Stimulated activated naive B cell treated with anti-CD40 and anti-IgM and Interleukin-4, amounts not matched to agents 10 μg/mL and 1 μg/mL and 100 μg/mL, for 72 hours (primary cell): ENCODE measurements at regions not wholly inside any gene's neighbourhood (a gene's known extent, or its start where the extent isn't known, plus 50 kb on each side); places are given as distances from the start of the nearest gene placed in this dataset.
"Not testable (repeated sequence)": the region's sequence is repeated elsewhere in the genome, so short reads cannot be mapped to it uniquely, and the experiment has no call there.

Experiments used
- ATAC-seq, 2 donors: fragments of 150-1000 bp; cut with Tn5 transposase; replicated peaks; 2 replicates each; pipeline ENCODE4 v1.10.0; 2021; ENCODE audit warnings: moderate library complexity in 1 of 2
- DNase-seq: peaks from one replicate; pipeline ENCODE4 v3.0.0; 2021
- H3K27ac Mint-ChIP-seq: one replicate; pipeline ENCODE4 v1.8.0; 2022; ENCODE audit warnings: mild to moderate bottlenecking, mixed read lengths
- H3K27me3 Mint-ChIP-seq, 2 donors: one replicate each; pipeline ENCODE4 v1.8.0; 2022; ENCODE audit warnings: mixed read lengths in 2 of 2
- H3K36me3 Mint-ChIP-seq, 2 donors: one replicate each; pipeline ENCODE4 v1.8.0; 2022; ENCODE audit warnings: mixed read lengths in 2 of 2, mild to moderate bottlenecking in 1 of 2
- H3K4me1 Mint-ChIP-seq, 2 donors: one replicate each; pipeline ENCODE4 v1.8.0; 2022; ENCODE audit warnings: mixed read lengths in 2 of 2, mild to moderate bottlenecking in 1 of 2
- H3K4me3 Mint-ChIP-seq, 2 donors: one replicate each; pipeline ENCODE4 v1.8.0; 2022; ENCODE audit warnings: mild to moderate bottlenecking in 2 of 2, mixed read lengths in 2 of 2, moderate library complexity in 1 of 2
- H3K9me3 Mint-ChIP-seq, 2 donors: one replicate each; pipeline ENCODE4 v1.8.0; 2022; ENCODE audit warnings: mixed read lengths in 2 of 2, mild to moderate bottlenecking in 1 of 2

- Mint-ChIP-seq H3K27me3 (no peaks in the 10 kb centered on the region), H3K36me3 (peaks cover 34 to 46% of the 10 kb centered on the region in 2 donors), H3K9me3 (peaks cover 12 to 15% of the 10 kb centered on the region in 2 donors), H3K4me1 (peaks cover 11 to 17% of the 10 kb centered on the region in 2 donors), H3K4me3 (no peak overlapping the region), H3K27ac (no peak overlapping the region)
- DNase-seq: no peak
- no peak for ATAC-seq
These were observed 91.3 kb downstream of the VCPKMT start for GRCh38 chr14:50025073-50025472.

GRCh38 chr14:50025776-50026175, 90.6 kb downstream of the VCPKMT start:
- ATAC-seq (no peak), DNase-seq (no peak)
- Mint-ChIP-seq H3K27me3 (no peaks in the 10 kb centered on the region), H3K27ac (no peak overlapping the region), H3K9me3 (peaks cover 8 to 14% of the 10 kb centered on the region in 2 donors), H3K4me1 (peaks cover 11 to 18% of the 10 kb centered on the region in 2 donors), H3K4me3 (no peak overlapping the region), H3K36me3 (peaks cover 32 to 44% of the 10 kb centered on the region in 2 donors)

GRCh38 chr14:50026396-50026795, 90.0 kb downstream of the VCPKMT start:
- ATAC-seq (no peak), DNase-seq (no peak)
- no peaks in the 10 kb centered on the region for H3K27me3 Mint-ChIP-seq
- no peak overlapping the region for H3K27ac Mint-ChIP-seq
- peaks cover 31 to 44% of the 10 kb centered on the region in 2 donors for H3K36me3 Mint-ChIP-seq
- H3K4me1 Mint-ChIP-seq: peaks cover 8 to 21% of the 10 kb centered on the region in 2 donors
- H3K4me3 Mint-ChIP-seq: no peak overlapping the region
- H3K9me3 Mint-ChIP-seq: peaks cover 10 to 13% of the 10 kb centered on the region in 2 donors

- H3K27me3 Mint-ChIP-seq: no peaks in the 10 kb centered on the region
- no peak overlapping the region for H3K27ac Mint-ChIP-seq
- DNase-seq (no peak), ATAC-seq (no peak)
- no peak overlapping the region for H3K4me3 Mint-ChIP-seq
- H3K9me3 Mint-ChIP-seq: peaks cover 10 to 13% of the 10 kb centered on the region in 2 donors
- peaks cover 35 to 50% of the 10 kb centered on the region in 2 donors for H3K36me3 Mint-ChIP-seq
- peaks cover 10 to 22% of the 10 kb centered on the region in 2 donors for H3K4me1 Mint-ChIP-seq
These were observed 88.6 kb downstream of the VCPKMT start for GRCh38 chr14:50027816-50028215.

GRCh38 chr14:50028458-50028857, 87.9 kb downstream of the VCPKMT start:
- Mint-ChIP-seq H3K4me1 (peaks cover 10 to 23% of the 10 kb centered on the region in 2 donors), H3K9me3 (peaks cover 10 to 13% of the 10 kb centered on the region in 2 donors), H3K27ac (peak overlapping the region; percentile 38), H3K36me3 (peaks cover 34 to 47% of the 10 kb centered on the region in 2 donors), H3K4me3 (no peak overlapping the region), H3K27me3 (no peaks in the 10 kb centered on the region)
- DNase-seq (no peak), ATAC-seq (no peak)

GRCh38 chr14:50030036-50030435, 86.3 kb downstream of the VCPKMT start:
- DNase-seq: no peak
- Mint-ChIP-seq H3K36me3 (peaks cover 40 to 50% of the 10 kb centered on the region in 2 donors), H3K27me3 (no peaks in the 10 kb centered on the region), H3K27ac (no peak overlapping the region), H3K4me1 (peaks cover 12 to 31% of the 10 kb centered on the region in 2 donors), H3K9me3 (peaks cover 10 to 13% of the 10 kb centered on the region in 2 donors), H3K4me3 (no peak overlapping the region)
- ATAC-seq: no peak

GRCh38 chr14:50030911-50031310, 85.5 kb downstream of the VCPKMT start:
- not testable (repeated sequence) for H3K27me3 Mint-ChIP-seq, ATAC-seq, H3K9me3 Mint-ChIP-seq, H3K4me3 Mint-ChIP-seq, DNase-seq
- H3K4me1 Mint-ChIP-seq: peaks cover 12 to 31% of the 10 kb centered on the region in 2 donors
- peak overlapping the region; percentile 2 for H3K27ac Mint-ChIP-seq
- H3K36me3 Mint-ChIP-seq: peaks cover 32 to 41% of the 10 kb centered on the region in 2 donors

GRCh38 chr14:50031602-50032313, 84.6 kb downstream of the VCPKMT start:
- Mint-ChIP-seq H3K27ac (no peak overlapping the region), H3K4me1 (peaks cover 14 to 31% of the 10 kb centered on the region in 2 donors), H3K36me3 (peaks cover 34 to 43% of the 10 kb centered on the region in 2 donors), H3K9me3 (peaks cover 3 to 5% of the 10 kb centered on the region in 2 donors), H3K27me3 (no peaks in the 10 kb centered on the region), H3K4me3 (no peak overlapping the region)
- DNase-seq (no peak), ATAC-seq (no peak)

- not testable (repeated sequence) for H3K9me3 Mint-ChIP-seq, H3K4me3 Mint-ChIP-seq, H3K27me3 Mint-ChIP-seq, DNase-seq, ATAC-seq, H3K27ac Mint-ChIP-seq
- peaks cover 32 to 47% of the 10 kb centered on the region in 2 donors for H3K36me3 Mint-ChIP-seq
- peaks cover 15 to 40% of the 10 kb centered on the region in 2 donors for H3K4me1 Mint-ChIP-seq
These were observed 83.8 kb downstream of the VCPKMT start for GRCh38 chr14:50032462-50033167.

GRCh38 chr14:50035214-50035613, 81.2 kb downstream of the VCPKMT start:
- ATAC-seq: no peak
- Mint-ChIP-seq H3K36me3 (peaks cover 33 to 43% of the 10 kb centered on the region in 2 donors), H3K9me3 (peaks cover 5% of the 10 kb centered on the region in 2 donors)

GRCh38 chr14:50036211-50036610, 80.2 kb downstream of the VCPKMT start:
- H3K9me3 Mint-ChIP-seq: peaks cover 1 to 4% of the 10 kb centered on the region in 2 donors
- H3K4me1 Mint-ChIP-seq: peaks cover 41 to 64% of the 10 kb centered on the region in 2 donors
- no peak overlapping the region for H3K4me3 Mint-ChIP-seq
- H3K27ac Mint-ChIP-seq: no peak overlapping the region
- peaks cover 29 to 40% of the 10 kb centered on the region in 2 donors for H3K36me3 Mint-ChIP-seq
- ATAC-seq: no peak
- no peaks in the 10 kb centered on the region for H3K27me3 Mint-ChIP-seq
- DNase-seq: no peak

More at GRCh38 chr14:50035214-50035613, 81.2 kb downstream of the VCPKMT start:
- no peaks in the 10 kb centered on the region for H3K27me3 Mint-ChIP-seq
- H3K4me3 Mint-ChIP-seq: no peak overlapping the region
- no peak overlapping the region for H3K27ac Mint-ChIP-seq
- peaks cover 34 to 59% of the 10 kb centered on the region in 2 donors for H3K4me1 Mint-ChIP-seq
- no peak for DNase-seq

- DNase-seq (no peak), ATAC-seq (no peak)
- Mint-ChIP-seq H3K4me1 (peaks cover 44 to 65% of the 10 kb centered on the region in 2 donors), H3K27me3 (no peaks in the 10 kb centered on the region), H3K27ac (no peak overlapping the region), H3K9me3 (peaks cover 0 to 3% of the 10 kb centered on the region in 2 donors), H3K36me3 (peaks cover 31 to 41% of the 10 kb centered on the region in 2 donors), H3K4me3 (no peak overlapping the region)
These were observed 79.7 kb downstream of the VCPKMT start for GRCh38 chr14:50036637-50037036.

GRCh38 chr14:50037240-50037639, 79.1 kb downstream of the VCPKMT start:
- no peak for ATAC-seq
- DNase-seq: no peak
- H3K27me3 Mint-ChIP-seq: no peaks in the 10 kb centered on the region
- H3K36me3 Mint-ChIP-seq: peaks cover 27 to 35% of the 10 kb centered on the region in 2 donors
- H3K27ac Mint-ChIP-seq: peak overlapping the region; percentile 51
- H3K4me1 Mint-ChIP-seq: peaks cover 41 to 60% of the 10 kb centered on the region in 2 donors
- H3K9me3 Mint-ChIP-seq: peaks cover 0 to 3% of the 10 kb centered on the region in 2 donors
- H3K4me3 Mint-ChIP-seq: no peak overlapping the region

- Mint-ChIP-seq H3K4me3 (peak overlapping the region; percentile 64 to 70), H3K27ac (peak overlapping the region; percentile 95), H3K27me3 (no peaks in the 10 kb centered on the region), H3K4me1 (peaks cover 41 to 58% of the 10 kb centered on the region in 2 donors), H3K9me3 (peaks cover 0 to 3% of the 10 kb centered on the region in 2 donors), H3K36me3 (peaks cover 25 to 35% of the 10 kb centered on the region in 2 donors)
- peak; percentile 14 to 23 for ATAC-seq
- DNase-seq: peak; percentile 48
These were observed 78.5 kb downstream of the VCPKMT start for GRCh38 chr14:50037852-50038251.
